Kidney epithelial cell (primary cell): ENCODE measurements at regions not wholly inside any gene's neighbourhood (a gene's known extent, or its start where the extent isn't known, plus 50 kb on each side); places are given as distances from the start of the nearest gene placed in this dataset.

ENCODE experiments used
- DNase-seq: peaks from one replicate; pipeline ENCODE4 v3.0.0-alpha.2; 2010; ENCODE audit warnings: low read depth
- H3K27me3 ChIP-seq: 2 replicates; pipeline ENCODE4 v1.6.0; 2011; ENCODE audit warnings: low read length; ENCODE audit not compliant: control insufficient read depth, insufficient read depth
- H3K36me3 ChIP-seq: 2 replicates; pipeline ENCODE4 v1.5.1; 2011; ENCODE audit warnings: low read length; ENCODE audit not compliant: control insufficient read depth, insufficient read depth
- H3K4me3 ChIP-seq: 2 replicates; pipeline ENCODE4 v1.5.1; 2011; ENCODE audit warnings: low read depth, mild to moderate bottlenecking, control low read depth, low read length
- TF ChIP-seq, protein P1 (sequence below): IDR thresholded peaks from 2 replicates; pipeline ENCODE4 v1.5.1; 2011; ENCODE audit warnings: mild to moderate bottlenecking, moderate library complexity, low read length, control low read depth, inconsistent platforms; ENCODE audit not compliant: insufficient read depth, poor library complexity, severe bottlenecking

DNA sequence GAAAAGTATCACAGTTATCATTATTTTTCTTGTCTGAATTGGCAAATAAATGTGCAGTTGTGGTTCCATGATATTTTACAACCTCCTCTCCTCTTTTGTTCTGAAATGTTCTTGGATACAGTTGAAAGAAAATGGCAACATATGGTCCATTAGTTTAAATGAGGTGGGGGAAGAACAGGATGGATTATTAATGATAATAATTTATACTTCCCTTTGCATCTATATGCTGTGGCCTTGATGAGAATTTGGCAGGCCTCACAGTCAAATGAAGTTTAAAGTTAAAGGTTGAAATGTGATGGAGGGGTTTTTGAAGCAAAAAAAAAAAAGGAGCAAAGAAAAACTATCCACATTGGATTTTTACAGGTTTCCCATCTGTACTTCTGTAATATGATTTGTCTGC lies 946.3 kb upstream of the INTU start:
- Histone ChIP-seq H3K4me3 (no peak overlapping the region), H3K27me3 (no peaks in the 10 kb centered on the region), H3K36me3 (no peaks in the 10 kb centered on the region)
- TF ChIP-seq, protein P1, sequence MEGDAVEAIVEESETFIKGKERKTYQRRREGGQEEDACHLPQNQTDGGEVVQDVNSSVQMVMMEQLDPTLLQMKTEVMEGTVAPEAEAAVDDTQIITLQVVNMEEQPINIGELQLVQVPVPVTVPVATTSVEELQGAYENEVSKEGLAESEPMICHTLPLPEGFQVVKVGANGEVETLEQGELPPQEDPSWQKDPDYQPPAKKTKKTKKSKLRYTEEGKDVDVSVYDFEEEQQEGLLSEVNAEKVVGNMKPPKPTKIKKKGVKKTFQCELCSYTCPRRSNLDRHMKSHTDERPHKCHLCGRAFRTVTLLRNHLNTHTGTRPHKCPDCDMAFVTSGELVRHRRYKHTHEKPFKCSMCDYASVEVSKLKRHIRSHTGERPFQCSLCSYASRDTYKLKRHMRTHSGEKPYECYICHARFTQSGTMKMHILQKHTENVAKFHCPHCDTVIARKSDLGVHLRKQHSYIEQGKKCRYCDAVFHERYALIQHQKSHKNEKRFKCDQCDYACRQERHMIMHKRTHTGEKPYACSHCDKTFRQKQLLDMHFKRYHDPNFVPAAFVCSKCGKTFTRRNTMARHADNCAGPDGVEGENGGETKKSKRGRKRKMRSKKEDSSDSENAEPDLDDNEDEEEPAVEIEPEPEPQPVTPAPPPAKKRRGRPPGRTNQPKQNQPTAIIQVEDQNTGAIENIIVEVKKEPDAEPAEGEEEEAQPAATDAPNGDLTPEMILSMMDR, result no peak
- no peak for DNase-seq

DNA sequence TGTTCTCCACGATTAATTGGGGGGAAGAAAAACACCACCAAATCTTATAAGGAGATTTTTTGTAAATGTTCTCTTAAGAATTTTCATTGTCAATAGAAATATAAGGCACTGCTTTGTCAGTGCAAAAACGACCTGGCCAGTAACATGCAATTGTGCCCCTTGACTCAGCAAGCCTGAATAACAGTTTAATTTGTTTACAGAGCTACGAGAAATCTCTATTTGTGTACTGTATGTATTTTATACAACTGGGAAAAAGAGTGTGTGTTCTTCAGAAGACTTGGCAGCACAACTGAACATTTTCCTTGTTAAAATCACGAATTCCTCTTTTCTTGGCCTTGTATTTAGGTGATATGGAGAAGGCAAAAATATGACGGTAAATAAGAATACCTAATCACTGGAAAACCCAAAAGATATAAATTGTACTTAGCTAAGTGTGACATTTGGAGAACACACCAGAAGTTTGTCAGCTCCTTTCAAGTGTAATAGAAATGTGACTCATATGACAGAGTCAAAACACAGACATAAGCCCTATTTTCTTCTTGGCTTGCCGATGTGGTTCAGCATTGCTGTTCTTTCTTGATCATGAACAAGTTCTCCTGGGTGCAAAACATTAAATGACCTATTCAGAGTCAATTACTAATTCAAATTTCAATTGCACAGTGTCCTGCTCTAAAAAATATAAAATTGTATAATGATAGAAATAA lies 945.0 kb upstream of the INTU start:
- TF ChIP-seq, protein P1, result no peak
- H3K4me3 ChIP-seq, result no peak overlapping the region
- H3K27me3 ChIP-seq, result no peaks in the 10 kb centered on the region
- DNase-seq, result no peak
- H3K36me3 ChIP-seq, result no peaks in the 10 kb centered on the region

DNA sequence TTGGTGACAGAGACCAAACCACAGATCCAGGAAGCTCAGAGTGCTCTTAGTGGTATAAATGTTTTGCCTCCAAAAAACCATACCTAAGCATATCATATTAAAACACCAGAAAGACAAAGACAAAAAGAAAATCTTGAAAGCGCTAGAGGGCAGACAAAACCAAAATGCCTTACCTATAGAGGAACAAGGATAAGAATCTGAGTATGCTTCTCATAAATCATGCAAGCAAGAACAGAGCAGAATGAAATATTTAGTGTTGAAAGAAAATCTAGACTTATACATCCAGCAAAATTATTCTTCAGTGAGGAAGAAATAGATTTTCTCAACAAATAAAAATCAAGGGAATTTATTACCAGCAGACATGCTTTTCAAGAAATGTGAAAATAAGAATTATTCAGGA lies 941.0 kb upstream of the INTU start:
- DNase-seq, result no peak
- no peaks in the 10 kb centered on the region for H3K27me3 ChIP-seq
- no peak overlapping the region for H3K4me3 ChIP-seq
- TF ChIP-seq, protein P1, result no peak
- H3K36me3 ChIP-seq, result no peaks in the 10 kb centered on the region

DNA sequence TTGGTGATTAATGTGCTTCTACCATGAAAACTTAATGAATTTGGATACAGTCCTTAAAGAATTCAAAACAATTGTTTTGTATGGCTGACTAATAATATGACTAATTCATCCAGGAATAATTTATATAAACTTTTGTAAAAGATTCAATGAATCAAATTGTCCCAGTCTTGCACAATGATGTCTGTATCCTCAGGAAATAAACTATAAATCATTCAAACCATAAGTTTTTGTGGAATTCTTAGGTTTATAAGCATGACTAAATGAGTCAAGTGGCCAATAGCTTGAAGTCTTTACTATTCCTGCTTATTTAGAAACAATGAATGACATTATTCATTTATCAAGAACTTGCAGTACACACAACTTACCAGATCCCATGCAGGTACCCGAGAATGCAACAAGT lies 935.0 kb upstream of the INTU start:
- TF ChIP-seq, protein P1, result no peak
- no peak for DNase-seq
- Histone ChIP-seq H3K4me3 (no peak overlapping the region), H3K27me3 (no peaks in the 10 kb centered on the region), H3K36me3 (no peaks in the 10 kb centered on the region)

DNA sequence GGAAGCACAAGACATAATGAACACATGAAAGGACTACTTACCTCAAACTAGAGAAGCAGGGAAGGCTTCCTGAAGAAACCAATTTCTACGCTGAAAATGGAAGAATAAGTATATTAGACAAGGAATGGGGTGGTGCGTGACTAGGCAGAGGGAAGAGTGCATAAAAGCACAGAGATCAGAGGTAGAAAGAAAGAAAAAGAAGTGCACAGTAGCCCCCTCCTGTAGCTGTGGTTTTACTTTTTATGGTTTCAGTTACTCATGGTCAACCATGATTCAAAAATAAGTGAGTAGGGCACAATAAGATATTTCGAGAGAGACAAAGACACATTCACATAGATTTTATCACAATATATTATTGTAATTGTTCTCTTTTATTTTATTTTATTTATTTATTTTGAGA lies 934.5 kb upstream of the INTU start:
- no peak for DNase-seq
- Histone ChIP-seq H3K4me3 (no peak overlapping the region), H3K27me3 (no peaks in the 10 kb centered on the region), H3K36me3 (no peaks in the 10 kb centered on the region)
- TF ChIP-seq, protein P1, result no peak

DNA sequence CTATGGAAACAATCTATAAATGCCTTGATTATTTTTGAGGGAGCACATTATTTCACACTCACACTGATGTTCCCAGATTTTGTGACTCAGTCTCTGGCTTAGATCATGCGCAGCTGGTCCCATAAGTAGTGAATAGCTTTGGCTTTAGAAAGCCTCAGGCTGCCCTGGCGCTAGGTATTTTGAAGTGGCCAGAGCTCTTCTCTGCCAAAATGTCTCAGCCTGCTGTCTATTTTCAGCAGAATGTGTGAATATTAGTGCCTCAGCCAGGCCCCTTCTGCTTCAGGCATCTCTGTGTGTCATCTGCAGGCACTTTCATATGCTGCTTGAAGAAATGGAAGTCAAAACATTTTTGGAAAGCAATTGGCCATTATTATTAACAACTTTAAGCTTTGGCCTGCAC lies 931.0 kb upstream of the INTU start:
- no peak for DNase-seq
- Histone ChIP-seq H3K36me3 (no peaks in the 10 kb centered on the region), H3K27me3 (no peaks in the 10 kb centered on the region), H3K4me3 (no peak overlapping the region)
- TF ChIP-seq, protein P1, result no peak
